HepG2 (cell line): ENCODE measurements at regions not wholly inside any gene's neighbourhood (a gene's known extent, or its start where the extent isn't known, plus 50 kb on each side); places are given as distances from the start of the nearest gene placed in this dataset.

Source experiments
- BHLHE40 ChIP-seq: IDR thresholded peaks from 2 replicates; pipeline ENCODE4 v1.6.1; 2011; ENCODE audit warnings: low read length, improper control_type of control experiment
- E2F2 ChIP-seq: sonication (generic); formaldehyde crosslinking; IDR thresholded peaks from 2 replicates; pipeline ENCODE4 v1.4.0; 2020; ENCODE audit warnings: missing genetic modification reagents, borderline replicate concordance
- FOXO1 ChIP-seq: sonication (generic); formaldehyde crosslinking; IDR thresholded peaks from 2 replicates; pipeline ENCODE4 v1.4.0; 2020; ENCODE audit warnings: missing genetic modification reagents
- GPBP1L1 ChIP-seq: sonication (generic); formaldehyde crosslinking; IDR thresholded peaks from 2 replicates; pipeline ENCODE4 v1.5.0; 2020; ENCODE audit warnings: mild to moderate bottlenecking, missing genetic modification reagents
- HES4 ChIP-seq: sonication (generic); formaldehyde crosslinking; IDR thresholded peaks from 2 replicates; pipeline ENCODE4 v1.9.0; 2021; ENCODE audit warnings: mild to moderate bottlenecking, missing genetic modification reagents, borderline replicate concordance
- IKZF1 ChIP-seq: fragments of 450-650 bp; IDR thresholded peaks from 2 replicates; pipeline ENCODE4 v1.7.1; 2016
- MXD4 ChIP-seq: IDR thresholded peaks from 2 replicates; pipeline ENCODE4 v1.6.1; 2016; ENCODE audit warnings: mild to moderate bottlenecking, missing biosample characterization, missing genetic modification reagents
- NFAT5 ChIP-seq: sonication (generic); formaldehyde crosslinking; IDR thresholded peaks from 2 replicates; pipeline ENCODE4 v1.4.0; 2020; ENCODE audit warnings: missing genetic modification reagents
- PAF1 ChIP-seq: IDR thresholded peaks from 2 replicates; pipeline ENCODE4 v1.6.1; 2016; ENCODE audit warnings: missing genetic modification reagents, missing compliant biosample characterization
- SATB2 ChIP-seq: sonication (generic); formaldehyde crosslinking; IDR thresholded peaks from 2 replicates; pipeline ENCODE4 v1.5.0; 2020; ENCODE audit warnings: missing genetic modification reagents
- ZNF256 ChIP-seq: sonication (generic); formaldehyde crosslinking; conservative IDR thresholded peaks from 2 replicates; pipeline ENCODE4 v1.4.0; 2020; ENCODE audit warnings: missing genetic modification reagents
- ZNF292 ChIP-seq: sonication (generic); formaldehyde crosslinking; IDR thresholded peaks from 2 replicates; pipeline ENCODE4 v1.8.1; 2022; ENCODE audit warnings: mild to moderate bottlenecking, low read depth, missing genetic modification reagents, borderline replicate concordance
- ZNF3 ChIP-seq: IDR thresholded peaks from 2 replicates; pipeline ENCODE4 v1.7.0; 2017; ENCODE audit warnings: inconsistent platforms
- ZNF687 ChIP-seq: sonication (generic); formaldehyde crosslinking; IDR thresholded peaks from 2 replicates; pipeline ENCODE4 v1.5.1; 2020; ENCODE audit warnings: mild to moderate bottlenecking, missing genetic modification reagents, moderate library complexity

- no peak for TF ChIP-seq NFAT5 (CRISPR knock-in tag)
- no peak for TF ChIP-seq GPBP1L1
- no peak for TF ChIP-seq HES4
- TF ChIP-seq SATB2 (CRISPR knock-in tag) = no peak
- TF ChIP-seq ZNF687 (CRISPR knock-in tag) = no peak
- no peak for TF ChIP-seq PAF1 (CRISPR knock-in tag)
- no peak for TF ChIP-seq IKZF1
- TF ChIP-seq ZNF256 = no peak
- TF ChIP-seq FOXO1 (CRISPR knock-in tag) = no peak
- no peak for TF ChIP-seq ZNF3 (CRISPR knock-in tag)
- no peak for TF ChIP-seq ZNF292
- no peak for TF ChIP-seq MXD4 (CRISPR knock-in tag)
- TF ChIP-seq E2F2 (CRISPR knock-in tag) = no peak
- no peak for TF ChIP-seq BHLHE40
These were observed 415.3 kb upstream of the ALCAM start (continued) for GRCh38 chr3:104951426-104951825.
